GM19043 (cell line): ENCODE measurements at regions not wholly inside any gene's neighbourhood (a gene's known extent, or its start where the extent isn't known, plus 50 kb on each side); places are given as distances from the start of the nearest gene placed in this dataset.
"Not testable (repeated sequence)": the region's sequence is repeated elsewhere in the genome, so short reads cannot be mapped to it uniquely, and the experiment has no call there.

ENCODE experiments used
- ATAC-seq: cut with Tn5 transposase; IDR thresholded peaks from one replicate; pipeline ENCODE4 v1.9.1; 2021; ENCODE audit warnings: low read depth; ENCODE audit not compliant: unreplicated experiment

DNA sequence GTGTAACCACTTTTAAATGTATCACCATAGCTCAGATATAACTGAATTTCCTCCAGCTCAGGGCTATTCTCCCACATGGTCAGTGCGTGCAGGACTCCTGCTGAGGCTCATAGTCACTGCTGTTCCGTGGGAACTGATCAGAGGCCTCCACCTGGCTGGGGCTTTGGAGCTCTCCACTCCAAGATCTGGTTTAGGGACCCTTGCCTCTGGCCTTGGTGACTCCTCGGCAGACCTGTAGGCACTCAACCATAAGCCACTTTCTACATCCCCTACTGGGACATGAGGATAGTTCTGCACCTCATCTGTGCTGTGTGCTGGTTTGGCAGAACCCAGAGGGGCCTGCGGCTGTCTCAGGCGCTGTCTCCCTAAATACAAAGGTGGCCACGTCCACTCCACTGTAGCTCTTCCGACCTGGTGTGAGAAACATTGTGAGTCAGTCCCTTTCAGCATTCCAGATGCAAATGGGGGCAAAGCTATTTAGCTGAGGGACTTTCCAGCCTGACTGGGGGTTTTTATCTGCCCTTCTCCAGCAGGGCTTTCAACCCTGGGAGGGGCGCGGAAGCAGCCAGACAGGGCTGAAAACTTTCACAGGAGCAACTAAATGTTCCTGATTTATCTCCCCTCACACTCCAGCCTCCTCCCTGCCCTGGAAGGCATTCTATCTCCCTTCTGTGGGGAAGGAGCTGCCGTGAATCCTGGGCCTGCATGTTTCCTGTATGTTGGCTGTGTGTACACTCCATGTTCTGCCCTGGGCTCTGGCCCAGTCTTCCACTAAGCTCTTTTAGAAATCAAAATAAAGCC, 218.3 kb upstream of the DAAM1 start:
- no peak for ATAC-seq

DNA sequence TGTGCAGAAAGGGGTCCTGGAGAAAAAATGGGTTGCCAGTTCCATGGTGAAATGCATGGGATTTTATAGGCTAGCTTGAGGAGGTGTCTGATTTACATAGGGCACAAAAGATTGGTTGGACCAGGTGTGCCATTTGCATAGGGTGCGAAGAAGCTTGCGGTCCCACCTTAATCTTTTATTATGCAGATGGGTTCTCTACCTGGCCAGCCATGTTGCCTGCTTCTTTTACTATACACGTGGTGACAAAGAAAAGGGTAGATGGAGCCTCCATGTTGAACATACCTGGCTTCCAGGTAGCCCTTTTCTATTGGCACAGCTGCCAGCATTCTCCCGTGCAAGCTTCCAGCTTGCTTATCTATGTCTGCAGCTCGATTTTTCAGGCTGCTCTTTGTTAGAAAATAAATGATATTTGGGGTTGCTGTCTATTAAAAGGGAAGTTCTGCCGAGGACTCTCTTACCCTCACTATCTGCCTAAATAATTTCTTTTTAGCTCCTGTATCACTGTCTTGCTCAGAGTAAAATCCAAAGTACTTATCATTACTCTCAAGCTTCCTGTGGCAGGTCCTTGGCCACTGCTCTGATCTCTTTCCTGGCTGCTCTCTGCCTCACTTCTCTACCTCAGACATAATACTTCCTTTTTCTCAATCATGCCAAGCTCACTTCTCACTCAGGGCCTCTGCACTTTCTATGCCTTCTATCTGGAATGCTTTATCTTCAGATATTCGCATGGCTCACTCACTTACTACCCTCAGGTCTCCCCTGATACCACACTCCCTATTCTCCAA, 216.0 kb upstream of the DAAM1 start:
- no peak for ATAC-seq

DNA sequence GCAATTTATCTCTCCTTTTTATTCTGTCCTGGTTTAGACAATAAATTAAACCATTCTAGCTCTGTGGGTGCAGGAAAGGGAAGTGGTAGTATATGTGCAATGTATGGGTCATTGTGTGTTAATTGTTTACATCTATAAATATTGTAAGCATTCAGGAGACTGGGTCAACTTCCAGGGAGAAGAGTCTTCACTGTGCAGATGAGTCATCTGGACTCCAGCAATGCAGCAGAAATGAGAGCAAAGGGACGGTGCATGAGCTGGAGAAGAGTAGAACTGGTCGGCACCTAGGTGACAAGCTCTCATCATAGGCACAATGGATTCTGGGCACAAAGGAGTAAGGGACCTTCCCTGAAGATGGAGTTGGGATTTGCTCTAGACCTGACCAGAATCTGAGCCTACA, 211.1 kb upstream of the DAAM1 start:
- ATAC-seq: no peak

DNA sequence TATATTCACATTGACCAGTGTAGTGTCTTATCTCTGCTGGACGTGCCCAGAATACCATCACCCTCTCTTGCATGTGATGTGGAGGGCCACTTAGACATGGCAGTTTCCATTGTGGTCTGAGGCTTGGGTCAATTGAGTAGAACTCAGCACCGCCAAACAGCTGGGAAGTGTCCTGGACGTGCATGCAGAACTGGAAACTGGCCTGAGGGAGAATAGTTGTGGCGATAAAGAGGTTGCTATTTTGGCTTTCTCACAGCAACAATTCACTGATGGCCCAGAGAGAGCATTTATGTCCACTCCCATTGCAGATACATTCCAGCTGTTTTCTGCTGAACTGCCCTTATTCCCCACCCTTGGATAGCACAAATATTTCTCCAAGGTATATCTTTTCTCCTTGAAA, 210.1 kb upstream of the DAAM1 start:
- no peak for ATAC-seq

DNA sequence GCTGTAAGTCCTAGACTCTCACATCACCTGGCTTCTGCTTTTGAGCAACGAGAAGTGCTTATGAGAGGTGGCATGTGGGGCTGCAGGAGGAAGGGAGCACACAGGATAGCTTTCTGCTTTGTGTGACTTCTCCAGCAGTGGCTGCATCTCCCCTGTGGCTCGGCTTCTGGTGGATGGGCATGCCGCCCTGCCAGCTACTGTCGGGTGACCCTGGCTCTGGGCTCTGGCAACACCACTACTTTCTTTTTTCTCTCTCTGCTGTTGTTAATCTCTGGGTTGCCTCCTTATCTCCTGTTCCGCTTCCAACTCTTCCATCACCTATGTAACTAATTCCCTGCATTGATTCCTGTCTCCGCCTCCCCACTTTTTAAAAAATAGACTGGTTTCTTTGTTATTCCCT, 209.1 kb upstream of the DAAM1 start:
- no peak for ATAC-seq

DNA sequence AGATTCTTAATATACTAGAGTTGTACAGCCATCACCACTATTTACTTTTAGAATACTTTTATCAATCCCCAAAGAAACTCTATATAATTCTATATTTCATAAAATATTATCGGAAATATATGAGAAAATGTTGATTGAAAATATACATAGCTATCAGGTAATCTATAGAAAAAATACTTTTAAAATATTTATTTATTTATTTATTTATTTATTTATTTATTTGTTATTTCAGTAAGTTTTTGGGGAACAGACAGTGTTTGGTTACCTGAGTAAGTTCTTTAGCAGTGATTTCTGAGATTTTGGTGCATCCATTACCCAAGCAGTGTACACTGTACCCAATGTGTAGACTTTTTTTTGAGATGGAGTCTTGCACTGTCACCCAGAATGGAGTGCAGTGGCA, 206.6 kb upstream of the DAAM1 start:
- no peak for ATAC-seq

DNA sequence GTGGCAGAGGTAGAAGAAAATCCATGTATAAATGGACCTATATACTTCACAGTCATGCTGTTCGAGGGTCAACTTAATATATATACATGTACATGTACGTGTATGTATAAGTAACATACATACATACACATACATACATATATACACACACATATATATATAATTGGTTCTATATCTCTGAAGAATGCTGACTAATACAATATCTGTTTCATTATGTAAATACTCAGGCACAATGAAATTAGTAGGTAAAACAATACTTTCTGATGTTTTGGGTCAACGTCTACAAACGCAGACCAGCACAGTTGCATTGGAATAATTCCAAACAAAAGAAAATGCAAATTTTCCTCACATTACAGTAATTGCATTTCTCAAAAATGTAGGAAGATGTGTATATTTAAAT, 202.7 kb upstream of the DAAM1 start:
- ATAC-seq: no peak

DNA sequence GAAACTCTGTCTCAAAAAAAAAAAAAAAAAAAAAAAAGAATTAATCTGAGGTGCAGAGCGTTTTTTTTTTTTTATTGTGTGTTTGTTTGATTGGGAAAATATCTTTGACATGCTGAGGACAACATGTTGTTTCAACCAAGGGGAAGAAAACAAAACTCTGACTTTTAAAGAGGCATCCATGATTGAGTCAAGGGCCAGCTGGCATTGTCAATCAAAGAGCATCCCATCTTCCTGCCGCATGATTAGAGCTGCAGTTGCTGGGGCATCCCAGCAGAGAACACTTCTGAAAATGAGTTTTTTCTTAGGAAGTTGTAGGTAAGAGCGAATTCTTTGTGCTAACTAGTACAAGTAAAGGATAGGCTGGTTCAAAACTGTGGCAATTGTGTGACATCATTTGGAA, 200.9 kb upstream of the DAAM1 start:
- no peak for ATAC-seq

DNA sequence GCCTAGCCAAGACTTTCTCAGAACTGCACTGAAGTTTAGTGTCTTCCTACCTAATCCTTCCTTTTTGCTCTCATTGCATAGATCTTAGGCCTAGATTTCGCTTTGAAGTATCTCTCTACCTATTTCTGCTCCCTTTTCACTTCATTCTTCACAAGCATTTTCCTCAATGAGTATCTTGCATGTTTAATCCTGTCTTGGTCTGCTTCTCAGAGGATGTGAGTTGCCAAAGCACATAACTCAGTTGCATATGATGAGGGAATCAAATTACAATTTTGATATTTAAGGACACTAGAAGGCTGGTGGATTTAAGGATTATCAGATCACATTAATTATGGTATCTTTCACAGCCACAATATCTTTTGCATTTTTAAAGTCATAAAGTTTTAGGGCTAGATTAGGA, 195.5 kb upstream of the DAAM1 start:
- ATAC-seq: no peak

DNA sequence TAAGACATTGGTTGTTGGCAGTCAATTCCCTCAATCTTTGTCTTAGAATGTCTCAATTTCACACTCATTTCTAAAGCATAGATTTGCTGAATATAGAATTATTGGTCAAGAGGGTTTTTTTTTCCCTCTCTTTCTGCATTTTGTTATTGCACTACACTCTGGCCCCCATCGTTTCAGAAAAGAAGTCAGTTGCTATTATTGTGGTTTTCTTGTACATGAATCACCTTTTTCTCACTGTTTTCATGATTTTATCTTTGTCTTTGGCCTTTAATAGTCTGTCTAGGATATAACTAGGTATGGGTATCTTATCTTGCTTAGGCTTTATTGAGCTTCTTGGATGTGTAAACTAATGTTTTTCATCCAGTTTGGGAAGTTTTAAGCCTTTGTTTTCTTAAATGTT, 194.3 kb upstream of the DAAM1 start:
- ATAC-seq: no peak

DNA sequence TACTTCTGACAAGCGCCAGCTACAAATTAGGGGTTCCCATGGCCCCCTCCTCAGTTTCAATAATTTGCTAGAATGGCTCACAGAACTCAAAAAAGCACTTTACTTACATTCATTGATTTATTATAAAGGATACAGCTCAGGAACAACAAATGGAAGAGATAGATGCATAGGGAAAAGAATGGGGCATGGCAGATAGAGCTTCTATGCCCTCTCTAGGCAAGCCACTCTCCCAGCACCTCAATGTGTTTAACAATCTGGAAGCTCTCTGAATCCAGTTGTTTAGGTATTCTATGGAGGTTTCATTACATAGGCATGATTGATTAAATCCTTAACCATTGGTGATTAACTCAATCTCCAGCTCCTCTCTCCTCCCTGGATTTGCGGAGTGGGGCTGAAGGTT, 184.5 kb upstream of the DAAM1 start:
- ATAC-seq: no peak

DNA sequence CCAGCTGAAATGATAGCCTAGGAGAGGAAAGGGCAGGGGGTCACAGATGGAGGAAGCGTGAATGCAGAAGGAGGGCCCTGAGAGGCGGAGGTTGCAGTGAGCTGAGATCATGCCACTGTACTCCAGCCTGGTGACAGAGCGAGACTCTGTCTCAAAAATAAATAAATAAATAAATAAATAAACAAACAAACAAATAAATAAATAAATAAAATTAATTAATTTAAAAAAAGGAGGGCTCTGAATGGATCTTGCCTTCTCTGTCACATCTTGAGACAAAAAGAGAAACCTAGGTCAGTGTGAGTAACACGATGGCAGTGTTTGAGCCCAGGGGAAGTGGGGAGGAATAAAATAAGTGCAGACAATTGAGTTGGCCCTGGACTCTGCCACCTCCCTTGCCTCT, 182.3 kb upstream of the DAAM1 start:
- ATAC-seq: not testable (repeated sequence)

DNA sequence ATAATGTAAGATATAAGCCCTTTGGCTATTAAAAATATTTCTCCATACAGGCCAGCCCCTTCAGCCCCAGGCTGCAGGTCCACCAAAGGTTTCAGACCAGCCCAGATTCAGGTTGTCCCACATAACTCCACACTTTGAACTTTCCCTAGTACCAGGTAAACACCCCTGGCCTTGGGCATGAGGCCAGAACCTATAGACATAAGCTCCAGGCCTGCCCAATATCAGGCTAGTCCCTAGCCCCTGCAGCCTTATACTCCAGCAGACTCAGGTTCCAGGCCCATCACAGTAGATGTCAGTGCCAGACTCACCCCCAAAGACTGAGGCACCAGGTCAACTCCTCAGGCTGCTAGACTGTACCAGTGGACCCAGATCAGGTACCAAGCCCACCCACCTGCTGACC, 178.5 kb upstream of the DAAM1 start:
- ATAC-seq: no peak

DNA sequence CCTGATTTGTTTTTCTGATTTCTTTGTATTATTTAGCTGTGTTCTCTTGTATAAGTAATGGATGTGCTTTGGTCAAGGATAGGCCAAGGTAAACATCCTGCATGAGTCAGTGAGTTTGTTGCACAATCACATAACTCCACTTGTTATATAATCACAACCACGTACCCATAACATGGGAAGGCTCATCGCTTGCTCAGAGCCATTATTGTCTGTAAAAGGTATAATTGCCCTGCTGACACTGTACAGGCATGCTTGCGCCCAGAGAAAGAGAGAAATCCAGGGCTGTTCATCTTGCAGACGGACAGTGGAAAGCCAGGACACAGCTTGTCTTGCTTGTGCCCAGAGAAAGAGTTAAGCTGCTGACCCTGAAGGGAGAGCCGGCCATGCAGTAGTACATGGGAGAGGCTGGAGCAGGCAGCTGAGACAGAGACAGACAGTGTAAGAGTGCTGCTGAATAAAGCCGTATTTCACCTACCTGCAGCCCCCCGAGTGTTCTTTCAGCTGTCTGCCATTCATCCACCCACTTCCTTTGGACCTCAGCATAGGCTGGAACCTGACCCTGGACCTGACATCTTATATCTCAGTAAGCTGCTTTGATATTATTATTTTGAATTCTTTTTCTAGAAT, 174.7 kb upstream of the DAAM1 start:
- ATAC-seq: no peak

DNA sequence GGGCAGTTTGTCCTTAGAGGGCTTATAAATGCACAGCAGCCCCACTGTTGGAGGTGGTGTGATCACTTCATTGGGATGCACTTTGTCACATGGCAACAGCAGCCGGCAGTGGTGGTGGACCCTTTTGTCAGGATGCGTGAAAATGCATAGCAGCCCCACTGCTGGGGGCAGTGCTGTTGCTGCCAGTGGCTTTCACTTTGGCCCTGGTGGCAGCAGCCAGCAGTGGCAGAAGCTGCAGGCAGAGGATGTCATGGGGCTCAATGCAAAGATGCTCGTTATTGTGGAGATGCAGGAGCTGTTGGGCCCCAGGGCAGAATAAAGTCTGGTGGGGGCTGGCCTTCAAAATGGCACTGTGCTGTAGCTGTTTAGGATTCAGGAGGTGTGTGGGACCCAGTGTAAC, 173.0 kb upstream of the DAAM1 start:
- no peak for ATAC-seq

DNA sequence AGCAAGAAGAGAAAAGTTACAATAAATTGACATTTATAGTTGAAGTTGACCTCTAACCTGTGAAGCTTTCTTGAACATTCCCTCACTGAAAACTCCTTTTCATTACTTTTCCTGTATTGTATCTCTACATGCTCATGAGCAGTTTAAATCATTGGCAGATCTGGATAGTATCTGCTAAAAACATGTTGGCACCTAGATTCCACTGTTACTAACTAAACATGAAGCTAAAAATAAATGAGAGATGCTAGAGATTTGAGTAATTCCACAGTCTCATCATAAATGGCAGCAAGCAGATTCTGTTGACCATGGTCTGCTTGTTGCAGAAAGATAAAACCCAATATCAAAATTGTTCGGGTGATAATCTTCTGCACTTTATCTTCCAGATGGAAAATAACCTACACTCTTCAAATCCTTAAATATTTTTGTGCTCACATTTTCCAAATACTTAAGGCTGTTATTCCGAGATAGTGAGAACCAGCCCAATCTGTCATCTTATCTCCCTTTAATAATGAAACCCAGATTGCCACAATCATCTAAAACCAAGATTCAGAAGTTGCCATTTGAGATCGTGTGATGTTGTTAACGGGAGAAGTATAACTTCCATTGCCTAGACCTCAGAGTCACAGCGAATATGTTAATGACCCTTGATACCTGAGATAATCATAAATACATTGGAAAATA, 171.0 kb upstream of the DAAM1 start:
- ATAC-seq: no peak

DNA sequence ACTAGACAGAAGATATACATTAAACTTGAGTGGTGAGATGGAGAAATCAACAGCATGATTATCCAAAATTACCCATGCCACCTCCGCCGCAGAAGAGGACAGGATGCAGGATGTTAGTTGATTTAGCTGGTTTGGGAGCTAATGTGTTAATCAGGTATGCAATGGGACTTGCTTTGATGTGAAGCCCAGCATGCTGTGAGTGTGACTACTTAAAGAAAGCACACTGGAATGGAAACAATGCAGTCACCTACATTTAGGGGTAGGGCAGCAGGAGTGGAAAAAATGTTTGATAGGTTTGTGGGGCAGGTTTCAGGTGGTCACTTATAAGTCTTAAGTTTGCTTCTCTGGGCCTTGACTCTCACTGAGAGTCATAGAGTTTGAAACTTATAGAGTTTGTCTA, 170.0 kb upstream of the DAAM1 start:
- ATAC-seq: no peak

DNA sequence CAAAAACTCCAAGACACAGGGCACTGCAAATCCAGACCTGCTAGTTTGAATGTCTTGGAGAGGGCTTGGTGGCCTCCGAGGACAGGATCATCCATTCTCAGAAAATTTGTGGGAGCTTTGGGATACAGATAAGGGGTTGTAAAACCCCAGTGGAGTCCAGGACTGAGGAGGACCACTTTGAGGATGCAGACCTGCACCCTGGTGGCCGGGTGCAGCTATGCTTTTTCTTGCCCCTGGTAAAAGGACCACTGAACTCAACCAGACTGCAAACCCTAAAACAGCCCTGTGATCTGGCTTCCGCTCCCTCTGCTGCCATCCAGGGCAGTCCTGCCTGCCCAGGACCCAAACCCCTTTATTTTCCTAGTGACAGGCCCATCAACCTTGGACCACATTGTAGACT, 169.5 kb upstream of the DAAM1 start:
- no peak for ATAC-seq

DNA sequence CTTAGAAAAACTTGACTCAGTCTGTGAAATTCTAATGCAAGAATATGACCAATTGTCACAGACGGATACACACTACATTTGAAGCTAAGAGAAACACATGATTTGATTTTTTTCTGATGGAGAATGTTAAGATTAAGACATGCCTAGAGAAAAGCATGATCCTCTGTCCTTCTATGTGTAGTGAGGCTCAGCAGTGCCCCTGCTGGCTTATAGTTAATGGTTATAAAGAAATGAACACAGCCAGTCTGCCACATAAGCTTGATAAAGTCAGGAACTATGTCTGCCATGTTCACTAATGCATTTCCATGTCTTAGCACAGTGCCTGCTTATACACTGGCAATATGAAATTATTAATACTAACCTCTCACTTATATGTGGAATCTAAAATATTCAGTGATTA, 168.1 kb upstream of the DAAM1 start:
- no peak for ATAC-seq

DNA sequence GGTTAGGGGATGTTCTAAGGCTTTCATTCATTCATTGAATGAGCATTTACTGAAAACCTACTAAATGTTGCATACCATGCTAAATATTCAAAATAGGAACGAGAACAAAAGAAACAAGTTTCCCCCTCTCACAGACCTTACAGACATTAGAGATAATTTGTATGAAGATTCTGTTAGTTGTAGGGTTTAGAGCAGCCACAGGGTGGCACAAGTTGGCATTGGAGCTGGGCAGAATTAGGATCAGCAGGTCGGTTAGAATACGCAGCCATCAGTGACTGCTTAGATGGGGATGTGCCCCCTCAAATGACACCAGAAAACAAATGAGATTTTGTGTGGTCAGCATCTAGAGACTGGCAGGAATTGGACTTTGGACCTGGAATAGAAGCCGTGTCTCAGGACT, 166.3 kb upstream of the DAAM1 start:
- no peak for ATAC-seq

DNA sequence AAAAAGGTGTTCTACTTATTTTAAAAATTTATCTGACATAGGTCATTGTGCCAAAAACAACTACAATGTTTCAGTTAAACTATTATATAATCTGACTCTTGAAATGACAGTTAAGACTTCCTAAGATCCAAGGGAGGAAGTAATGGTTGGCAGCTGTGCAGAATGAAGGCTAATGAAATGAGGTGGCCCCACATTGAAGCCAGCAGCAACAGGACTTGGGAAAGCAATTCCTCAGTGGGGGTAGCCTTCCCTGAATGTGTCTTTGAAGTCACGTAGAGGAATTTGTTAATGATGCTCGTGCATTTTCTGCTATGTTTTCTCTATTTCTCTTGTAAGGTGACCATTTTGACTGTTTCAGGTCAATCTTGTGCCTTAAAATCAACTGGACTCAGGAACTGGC, 162.4 kb upstream of the DAAM1 start:
- ATAC-seq: no peak
